ENCODE measurements at regions not wholly inside any gene's neighbourhood (a gene's known extent, or its start where the extent isn't known, plus 50 kb on each side); places are given as distances from the start of the nearest gene placed in this dataset.
"Not testable (repeated sequence)": the region's sequence is repeated elsewhere in the genome, so short reads cannot be mapped to it uniquely, and the experiment has no call there.

- DNase-seq (ENCODE audit: low read depth in 4 of 4, low spot score in 3 of 4) = no peak
These were observed 113.4 kb upstream of the RAB18 start for GRCh38 chr10:27390681-27391080.

- DNase-seq (ENCODE audit: low read depth in 4 of 4, low spot score in 3 of 4) = no peak
These were observed 115.2 kb upstream of the RAB18 start for GRCh38 chr10:27388761-27389399.

DNA sequence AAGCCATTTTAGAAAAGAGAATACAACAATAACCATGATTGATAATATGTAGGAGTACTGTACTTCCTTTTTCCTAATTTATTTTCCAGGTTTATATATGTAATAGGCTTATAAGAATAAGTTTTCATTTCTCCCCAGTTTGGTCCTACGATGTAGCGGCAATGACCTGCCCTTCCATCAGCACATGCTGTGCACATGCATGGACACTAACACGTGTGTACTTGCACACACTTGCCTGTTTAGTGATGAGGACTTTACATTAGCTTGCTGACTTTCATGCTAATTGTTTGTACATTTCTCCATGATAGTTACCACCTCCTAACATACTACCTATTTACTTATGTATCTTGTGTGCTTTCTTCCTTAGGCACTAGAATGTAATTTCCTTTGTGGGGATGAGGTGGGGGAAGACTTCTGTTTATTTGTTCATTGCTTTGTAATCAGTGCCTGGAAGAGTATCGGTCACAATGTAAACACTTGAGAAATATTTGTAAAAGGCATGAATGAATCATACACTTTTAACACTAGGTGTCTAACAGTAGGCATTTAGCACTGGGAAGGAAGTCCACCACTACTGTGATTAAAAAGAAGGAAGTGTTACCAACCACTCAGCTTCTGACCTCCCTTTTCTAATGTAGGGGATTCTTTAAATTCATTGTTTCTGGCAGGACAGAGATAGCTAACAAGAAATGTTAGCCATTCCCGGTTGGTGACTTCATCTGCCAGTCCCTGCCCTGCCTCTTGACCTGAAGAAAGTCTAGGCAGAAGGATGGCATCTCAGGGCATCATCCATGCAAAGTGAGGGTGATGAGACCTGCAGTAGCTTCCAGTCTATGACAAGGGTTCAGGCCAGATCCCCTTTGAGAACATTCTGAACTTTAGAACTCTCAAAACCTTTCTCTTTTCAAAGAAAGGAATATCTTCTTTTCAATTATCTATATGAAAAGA, 120.2 kb upstream of the RAB18 start:
- DNase-seq (ENCODE audit: low read depth in 4 of 4, low spot score in 3 of 4) = no peak

DNA sequence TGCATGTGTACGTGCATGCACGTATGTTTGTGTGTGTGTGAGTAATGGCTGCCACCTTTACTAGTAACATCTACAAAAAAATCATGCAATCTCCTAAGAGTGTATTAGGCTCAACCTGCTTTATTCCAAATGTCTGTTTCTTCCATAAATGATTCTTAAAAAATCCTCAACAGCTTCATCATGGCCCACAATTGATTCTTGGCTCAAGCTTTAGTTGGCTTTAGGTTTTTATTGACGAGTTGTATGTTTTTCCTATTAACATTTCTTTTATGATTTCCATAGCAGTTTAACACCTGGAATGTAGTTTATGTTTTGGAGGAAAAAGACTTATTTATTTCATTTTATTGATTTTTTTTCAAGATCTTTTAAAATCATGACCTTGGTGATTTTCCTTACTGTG, 121.9 kb upstream of the RAB18 start:
- no peak for DNase-seq (ENCODE audit: low read depth in 4 of 4, low spot score in 3 of 4)

GRCh38 chr10:27380929-27381358, 123.2 kb upstream of the RAB18 start:
- no peak for DNase-seq (ENCODE audit: low read depth in 4 of 4, low spot score in 3 of 4)

DNA sequence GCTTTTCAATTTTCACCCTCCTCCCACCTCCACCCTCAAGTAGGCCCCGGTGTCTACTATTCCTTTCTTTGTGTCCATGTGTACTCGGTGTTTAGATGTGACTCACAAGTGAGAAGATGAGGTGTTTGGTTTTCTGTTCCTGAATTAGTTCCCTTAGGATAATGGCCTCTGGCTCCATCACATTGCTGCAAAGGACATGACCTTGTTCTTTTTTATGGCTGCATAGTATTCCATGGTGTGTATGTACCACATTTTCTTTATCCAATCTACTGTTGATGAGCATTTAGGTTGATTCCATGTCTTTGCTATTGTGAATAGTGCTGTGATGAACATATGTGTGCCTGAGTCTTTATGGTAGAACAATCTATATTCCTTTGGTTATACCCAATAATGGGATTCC, 125.1 kb upstream of the RAB18 start:
- not testable (repeated sequence) for DNase-seq (ENCODE audit: low read depth in 4 of 4, low spot score in 3 of 4)

DNA sequence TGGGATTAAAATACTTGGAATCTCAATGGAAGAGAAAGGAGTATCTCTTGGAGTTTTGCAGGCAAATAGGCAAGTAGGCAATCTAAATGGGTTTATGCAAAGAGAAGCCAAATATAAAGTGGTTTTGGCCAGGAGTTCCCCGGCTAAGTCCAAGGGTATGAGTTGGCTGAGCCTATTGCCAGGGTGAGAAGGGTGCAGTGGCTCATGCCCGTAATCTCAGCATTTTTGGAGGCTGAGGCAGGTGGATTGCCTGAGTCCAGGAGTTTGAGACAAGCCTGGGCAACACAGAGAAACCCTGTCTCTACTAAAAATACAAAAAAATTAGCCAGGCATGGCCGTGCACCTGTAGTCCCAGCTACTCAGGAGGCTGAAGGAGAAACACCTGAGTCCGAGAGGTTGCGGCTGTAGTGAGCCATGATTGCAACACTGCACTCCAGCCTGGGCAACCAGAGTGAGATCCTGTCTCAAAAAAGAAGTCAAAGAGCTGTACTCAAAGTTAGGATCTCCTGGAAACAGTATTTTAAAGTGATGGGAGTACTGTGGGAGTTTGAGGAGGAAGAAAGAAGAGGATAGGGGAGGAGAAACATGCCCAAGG, 130.4 kb upstream of the RAB18 start:
- no peak for DNase-seq (ENCODE audit: low read depth in 4 of 4, low spot score in 3 of 4)

DNA sequence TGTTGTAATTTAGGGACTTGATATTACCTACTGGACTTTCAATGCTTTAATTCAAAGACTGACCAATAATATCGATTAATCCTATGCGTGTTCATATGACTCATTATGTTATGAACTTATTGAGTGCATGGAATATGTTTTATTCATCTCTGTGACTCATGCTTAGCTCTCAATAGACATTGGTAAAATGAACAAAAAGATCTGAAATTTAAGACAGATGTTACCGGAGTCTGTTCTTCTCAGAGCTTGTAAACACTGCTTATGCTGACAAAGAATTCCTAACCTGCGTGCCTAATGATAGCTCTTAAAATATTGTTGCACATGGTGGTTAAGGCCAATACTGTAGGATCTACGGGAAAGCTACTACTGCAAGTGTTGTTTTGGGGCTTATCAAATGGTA, 131.5 kb upstream of the ACBD5 start:
- no peak for DNase-seq (ENCODE audit: low read depth in 4 of 4, low spot score in 3 of 4)

DNA sequence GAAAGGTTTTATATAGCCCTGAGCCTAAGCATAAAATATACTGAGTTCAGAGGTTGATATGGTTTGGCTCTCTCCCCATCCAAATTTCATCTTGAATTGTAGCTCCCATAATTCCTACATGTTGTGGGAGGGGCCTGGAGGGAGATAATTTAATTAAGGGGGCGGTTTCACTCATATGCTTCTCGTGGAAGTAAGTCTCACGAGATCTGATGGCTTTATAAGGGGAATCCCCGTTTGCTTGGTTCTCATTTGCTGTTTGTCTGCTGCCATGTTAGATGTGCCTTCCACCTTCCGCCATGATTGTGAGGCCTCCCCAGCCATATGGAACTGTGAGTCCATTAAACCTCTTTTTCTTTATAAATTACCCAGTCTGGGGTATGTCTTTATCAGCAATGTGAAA, 130.8 kb upstream of the ACBD5 start:
- DNase-seq (ENCODE audit: low read depth in 4 of 4, low spot score in 3 of 4) = not testable (repeated sequence)

- no peak for DNase-seq (ENCODE audit: low read depth in 4 of 4, low spot score in 3 of 4)
These were observed 129.3 kb upstream of the ACBD5 start for GRCh38 chr10:27369880-27370279.

DNA sequence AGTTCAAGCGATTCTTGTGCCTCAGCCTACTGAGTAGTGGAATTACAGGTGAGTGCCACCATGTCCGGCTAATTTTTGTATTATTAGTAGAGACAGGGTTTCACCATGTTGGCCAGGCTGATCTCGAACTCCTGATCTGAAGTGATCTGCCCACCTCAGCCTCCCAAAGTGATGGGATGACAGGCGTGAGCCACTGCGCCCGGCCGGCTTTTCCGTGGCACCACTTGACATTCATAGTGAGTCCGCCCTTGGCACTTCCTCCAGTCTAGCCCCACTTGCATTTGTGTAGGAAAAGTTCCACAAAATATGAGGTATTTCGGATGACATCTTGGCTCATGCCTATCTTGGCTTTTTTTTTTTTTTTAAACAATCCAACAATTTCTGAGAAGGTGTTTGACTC, 128.1 kb upstream of the ACBD5 start:
- no peak for DNase-seq (ENCODE audit: low read depth in 4 of 4, low spot score in 3 of 4)

DNA sequence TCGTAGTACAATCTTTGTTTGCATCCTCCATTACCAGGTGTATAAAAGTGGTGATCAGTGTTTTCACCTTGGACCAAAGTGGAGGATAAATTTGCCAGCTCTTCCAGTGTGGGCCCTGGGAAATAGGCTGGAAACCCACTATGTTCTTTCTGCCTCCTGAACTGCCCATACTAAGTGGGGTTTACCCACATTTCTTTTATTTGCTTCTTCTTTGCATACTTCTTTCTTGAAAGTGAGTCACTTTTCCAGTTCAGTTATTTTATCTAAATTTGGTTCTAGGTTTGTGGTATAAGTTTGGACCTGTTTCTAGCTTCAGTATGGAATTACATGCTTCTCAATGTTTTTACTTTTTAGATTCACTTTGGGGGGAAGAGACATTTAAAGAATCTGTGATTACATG, 126.2 kb upstream of the ACBD5 start:
- DNase-seq (ENCODE audit: low read depth in 4 of 4, low spot score in 3 of 4) = no peak

DNA sequence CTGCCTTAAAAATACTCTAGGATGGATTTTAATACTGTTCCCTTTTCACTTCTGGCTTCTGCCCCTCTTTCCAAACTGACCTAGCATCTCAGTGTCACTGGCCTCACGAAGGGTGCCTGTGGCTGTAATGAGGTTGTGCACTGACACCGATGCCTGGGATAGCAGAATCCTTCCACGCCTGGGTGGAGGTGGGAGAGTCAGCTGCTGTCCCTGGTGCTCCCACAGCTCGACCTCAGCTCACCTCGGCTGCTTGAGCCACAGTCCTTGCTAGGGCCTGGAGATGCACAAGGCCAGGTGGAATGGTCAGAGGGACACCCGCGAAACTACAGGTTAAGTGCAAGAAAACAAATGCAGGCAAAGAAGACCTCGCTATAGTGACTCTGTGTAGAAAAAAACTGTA, 123.4 kb upstream of the ACBD5 start:
- no peak for DNase-seq (ENCODE audit: low read depth in 4 of 4, low spot score in 3 of 4)

- DNase-seq (ENCODE audit: low read depth in 4 of 4, low spot score in 3 of 4) = peak; percentile 63 to 73 (median 70)
These were observed 120.1 kb upstream of the ACBD5 start for GRCh38 chr10:27360581-27361172.

DNA sequence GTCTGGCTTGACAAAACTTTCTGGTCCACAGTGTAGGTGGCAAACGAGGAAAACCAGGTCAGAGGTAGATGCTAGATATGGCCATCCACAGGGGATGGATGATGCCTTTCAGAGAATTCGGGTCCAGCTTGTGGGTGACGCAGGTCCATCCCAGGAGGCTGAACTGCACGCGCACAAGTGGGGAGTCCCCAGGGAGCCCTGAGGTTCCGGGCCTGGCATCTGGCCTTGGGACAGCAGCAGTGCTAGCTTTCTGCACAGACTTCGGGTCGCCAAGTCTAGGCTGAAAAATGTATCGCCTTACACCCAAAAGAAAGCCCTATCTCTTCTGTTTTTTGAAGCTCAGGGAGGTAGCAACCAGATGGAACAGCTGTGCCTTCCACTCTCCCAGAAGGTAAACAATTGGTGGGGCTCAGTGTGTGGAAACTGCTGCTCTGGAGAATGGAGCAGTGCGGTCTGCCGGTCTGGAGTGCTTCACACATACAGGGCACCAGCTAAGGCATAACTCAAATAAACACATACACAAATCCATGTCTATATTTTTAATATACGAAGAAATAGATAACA, 119.3 kb upstream of the ACBD5 start:
- DNase-seq (ENCODE audit: low read depth in 4 of 4, low spot score in 3 of 4) = no peak

DNA sequence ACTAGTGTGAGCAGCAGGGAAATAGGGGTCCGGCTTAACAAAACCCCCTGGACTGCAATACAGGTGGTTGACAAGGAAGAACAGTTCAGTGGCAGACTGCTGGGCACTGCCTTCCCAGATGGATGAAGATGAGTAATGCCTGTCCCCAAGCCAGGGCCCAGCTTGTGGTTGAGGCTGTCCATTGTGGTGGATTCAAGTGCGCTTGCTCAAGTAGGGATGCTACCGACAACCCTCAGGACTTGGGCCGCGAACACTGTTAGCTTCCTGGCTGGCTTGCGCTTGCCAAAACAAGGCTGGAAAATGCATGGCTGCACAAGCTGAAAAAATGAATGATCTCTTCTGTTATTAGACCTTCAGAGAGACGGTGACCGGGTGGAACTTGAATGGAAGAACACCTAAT, 116.1 kb upstream of the ACBD5 start:
- DNase-seq (ENCODE audit: low read depth in 4 of 4, low spot score in 3 of 4) = no peak

DNA sequence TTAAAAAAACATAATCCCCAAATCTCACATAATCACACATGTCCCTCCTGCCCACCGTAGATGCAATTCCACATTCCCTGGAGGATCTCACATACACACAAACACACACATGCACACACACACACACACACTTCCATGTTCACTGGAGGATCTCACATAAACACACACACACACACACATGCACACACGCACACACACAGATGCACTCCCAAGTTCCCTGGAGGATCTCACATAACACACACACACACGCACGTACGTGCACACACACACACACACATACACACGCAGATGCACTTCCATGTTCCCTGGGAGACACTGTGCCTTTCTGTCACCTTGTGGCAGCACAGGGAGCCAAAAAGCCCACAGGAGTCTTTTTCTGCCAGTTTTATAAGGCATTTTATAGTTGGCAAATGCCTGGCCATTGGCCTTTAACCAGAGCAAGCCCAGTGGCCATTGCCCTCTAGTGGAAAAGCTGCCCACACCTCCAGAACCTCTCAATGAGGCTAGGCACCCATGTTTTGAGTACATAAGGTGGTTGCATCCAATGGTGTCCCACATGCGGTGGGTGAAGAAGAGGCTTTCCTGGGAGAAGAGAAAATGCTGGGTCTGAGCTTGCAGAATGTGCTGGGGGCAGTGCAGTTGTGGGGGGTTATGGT, 115.4 kb upstream of the ACBD5 start:
- no peak for DNase-seq (ENCODE audit: low read depth in 4 of 4, low spot score in 3 of 4)

DNA sequence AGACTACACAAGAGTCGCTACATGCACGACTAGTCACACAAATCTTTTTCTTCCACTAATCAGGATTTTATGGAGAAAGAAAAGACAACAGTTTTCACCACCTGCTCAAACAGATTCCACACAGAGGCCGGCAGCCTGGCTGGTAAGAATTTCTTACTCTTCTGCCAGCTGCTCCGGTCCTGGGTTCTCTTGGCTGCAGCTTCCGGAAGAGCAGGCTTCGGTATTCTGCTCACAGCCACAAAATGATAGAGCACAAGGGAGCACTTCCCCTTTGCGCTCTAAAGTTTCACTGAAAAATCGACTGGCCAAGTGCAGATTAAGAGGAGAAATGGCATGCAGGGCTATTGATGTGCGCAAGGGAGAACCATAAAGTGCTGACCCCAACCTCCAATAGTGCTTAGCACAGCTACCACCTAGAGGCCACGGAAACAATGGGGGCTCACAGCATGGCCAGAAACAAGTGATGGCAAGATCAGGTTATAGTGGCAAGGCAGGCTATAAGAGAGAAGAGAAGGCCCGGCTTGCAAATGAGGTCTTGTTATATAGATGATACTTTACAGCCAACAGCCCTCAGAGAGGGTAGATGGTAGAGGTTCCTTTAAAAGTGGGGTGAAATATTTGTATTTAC, 114.2 kb upstream of the ACBD5 start:
- not testable (repeated sequence) for DNase-seq (ENCODE audit: low read depth in 4 of 4, low spot score in 3 of 4)

DNA sequence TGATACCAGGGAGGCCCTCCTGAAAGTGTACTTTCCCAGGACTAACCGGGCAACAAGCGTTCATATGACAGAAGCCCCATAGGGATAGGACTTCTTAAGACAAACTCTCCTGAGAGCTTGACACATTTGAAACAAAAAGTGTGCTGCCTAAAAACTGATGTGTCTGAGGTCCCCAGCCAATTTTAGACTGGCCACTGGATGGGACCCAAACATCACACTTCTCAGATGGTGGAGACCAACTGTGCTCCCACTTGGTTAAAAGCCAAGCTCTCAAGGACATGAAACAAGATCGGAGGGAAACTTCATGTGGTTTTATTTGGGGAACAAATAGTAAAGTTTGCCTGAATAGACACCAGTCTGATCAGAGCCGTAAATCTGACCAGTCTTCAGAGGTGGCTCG, 113.5 kb upstream of the ACBD5 start:
- DNase-seq (ENCODE audit: low read depth in 4 of 4, low spot score in 3 of 4) = not testable (repeated sequence)

DNA sequence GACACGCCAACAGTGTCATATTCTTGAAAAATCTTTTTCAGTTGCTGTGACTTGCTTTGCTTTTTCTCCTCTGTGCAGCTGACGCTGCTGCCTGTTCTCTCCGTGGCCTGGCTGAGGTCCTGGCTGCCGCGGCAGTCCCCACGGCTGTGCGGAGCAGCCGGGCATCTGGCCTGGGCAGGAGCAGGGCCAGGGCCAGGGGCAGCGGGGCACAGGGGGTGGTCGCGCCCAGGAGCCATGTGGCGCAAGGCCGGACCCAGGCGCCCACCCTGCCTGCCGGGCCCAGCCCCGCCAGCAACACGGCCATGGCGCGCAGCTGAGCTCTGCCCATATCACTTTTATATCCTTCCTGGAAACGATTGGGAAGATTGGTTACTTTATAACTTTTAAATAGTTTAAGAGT, 109.4 kb upstream of the ACBD5 start:
- no peak for DNase-seq (ENCODE audit: low read depth in 4 of 4, low spot score in 3 of 4)

Measured in right renal pelvis (tissue), 4 donors.